Dedifferentiated amniotic fluid mesenchymal stem cell (primary cell): ENCODE measurements at regions not wholly inside any gene's neighbourhood (a gene's known extent, or its start where the extent isn't known, plus 50 kb on each side); places are given as distances from the start of the nearest gene placed in this dataset.

ENCODE experiments used
- DNase-seq: peaks from one replicate; pipeline ENCODE4 v3.0.0-alpha.2; 2016; ENCODE audit errors: extremely low spot score

- no peak for DNase-seq
Observed at GRCh38 chr4:81557306-81557705, 85.6 kb upstream of the RASGEF1B start.

- DNase-seq, result no peak
Observed at GRCh38 chr4:81555489-81555888, 83.8 kb upstream of the RASGEF1B start.

GRCh38 chr4:81552086-81552485 lies 80.4 kb upstream of the RASGEF1B start:
- no peak for DNase-seq

- DNase-seq, result no peak
Observed at GRCh38 chr4:81550388-81550859, 78.7 kb upstream of the RASGEF1B start.

GRCh38 chr4:81549984-81550383 lies 78.3 kb upstream of the RASGEF1B start:
- DNase-seq, result no peak

- DNase-seq, result no peak
Observed at GRCh38 chr4:81546777-81547176, 75.1 kb upstream of the RASGEF1B start.

- no peak for DNase-seq
Observed at GRCh38 chr4:81541161-81541945, 69.6 kb upstream of the RASGEF1B start.

GRCh38 chr4:81538716-81539427 lies 67.2 kb upstream of the RASGEF1B start:
- DNase-seq, result no peak

- DNase-seq, result no peak
Observed at GRCh38 chr4:81531410-81531809, 59.7 kb upstream of the RASGEF1B start.

- DNase-seq, result no peak
Observed at GRCh38 chr4:81528979-81529378, 57.3 kb upstream of the RASGEF1B start.

GRCh38 chr4:81528200-81528599 lies 56.5 kb upstream of the RASGEF1B start:
- no peak for DNase-seq

- no peak for DNase-seq
Observed at GRCh38 chr4:81527709-81528108, 56.0 kb upstream of the RASGEF1B start.

GRCh38 chr4:81527115-81527514 lies 55.4 kb upstream of the RASGEF1B start:
- no peak for DNase-seq

GRCh38 chr4:81526706-81527105 lies 55.0 kb upstream of the RASGEF1B start:
- DNase-seq, result no peak

- no peak for DNase-seq
Observed at GRCh38 chr4:81523672-81524327, 52.1 kb upstream of the RASGEF1B start.

GRCh38 chr4:81522711-81523110 lies 51.0 kb upstream of the RASGEF1B start:
- no peak for DNase-seq

- no peak for DNase-seq
Observed at GRCh38 chr4:81521708-81522107, 50.0 kb upstream of the RASGEF1B start.
